CD8-positive, alpha-beta memory T cell (primary cell): ENCODE measurements at regions not wholly inside any gene's neighbourhood (a gene's known extent, or its start where the extent isn't known, plus 50 kb on each side); places are given as distances from the start of the nearest gene placed in this dataset.
"Not testable (repeated sequence)": the region's sequence is repeated elsewhere in the genome, so short reads cannot be mapped to it uniquely, and the experiment has no call there.

Experiments
- CTCF ChIA-PET: fragments of 350-600 bp; sonication (Branson Sonifier 250); formaldehyde crosslinking; loops from one replicate; lab custom pipeline; 2021; ENCODE audit warnings: antibody characterized with exemption; lab: Charles Lee
- POLR2A ChIA-PET: fragments of 350-600 bp; sonication (Branson Sonifier 250); formaldehyde crosslinking; loops from one replicate; lab custom pipeline; 2021; ENCODE audit warnings: antibody characterized with exemption; lab: Charles Lee
- DNase-seq, 5 donors: peaks; one replicate each; pipeline versions ENCODE4 v3.0.0 to v3.0.0-alpha.2; 2020 to 2022; ENCODE audit warnings: mixed read lengths in 1 of 5
- H3K27ac ChIP-seq: one replicate; pipeline ENCODE4 v1.7.0; 2013; ENCODE audit warnings: low read depth, mild to moderate bottlenecking, low read length, moderate library complexity
- H3K27me3 ChIP-seq: 2 replicates; pipeline ENCODE4 v1.7.0; 2013; ENCODE audit warnings: low read length, mild to moderate bottlenecking; ENCODE audit not compliant: insufficient read depth, poor library complexity, severe bottlenecking
- H3K36me3 ChIP-seq: 2 replicates; pipeline ENCODE4 v1.7.0; 2013; ENCODE audit warnings: mild to moderate bottlenecking, low read length, moderate library complexity; ENCODE audit not compliant: insufficient read depth
- H3K4me1 ChIP-seq: 2 replicates; pipeline ENCODE4 v1.7.0; 2013; ENCODE audit warnings: mild to moderate bottlenecking, low read length, moderate library complexity; ENCODE audit not compliant: insufficient read depth
- H3K4me3 ChIP-seq: 2 replicates; pipeline ENCODE4 v1.7.0; 2013; ENCODE audit warnings: mild to moderate bottlenecking, low read length
- H3K9me3 ChIP-seq: 2 replicates; pipeline ENCODE4 v1.7.0; 2013; ENCODE audit warnings: mild to moderate bottlenecking, low read length
- H3K27ac Mint-ChIP-seq, 8 donors: one replicate each; pipeline ENCODE4 v1.8.0; 2020 to 2021; ENCODE audit warnings: mixed read lengths in 8 of 8, mild to moderate bottlenecking in 6 of 8, inconsistent platforms in 3 of 8, moderate library complexity in 3 of 8
- H3K27me3 Mint-ChIP-seq, 2 donors: one replicate each; pipeline ENCODE4 v1.8.0; 2020 to 2021; ENCODE audit warnings: mixed read lengths in 2 of 2, mild to moderate bottlenecking in 1 of 2, moderate library complexity in 1 of 2
- H3K36me3 Mint-ChIP-seq, 3 donors: one replicate each; pipeline ENCODE4 v1.8.0; 2020 to 2021; ENCODE audit warnings: mixed read lengths in 3 of 3, inconsistent platforms in 1 of 3, mild to moderate bottlenecking in 1 of 3
- H3K4me1 Mint-ChIP-seq, 3 donors: one replicate each; pipeline ENCODE4 v1.8.0; 2020 to 2021; ENCODE audit warnings: mixed read lengths in 3 of 3, inconsistent platforms in 1 of 3, mild to moderate bottlenecking in 1 of 3
- H3K4me3 Mint-ChIP-seq, 7 donors: one replicate each; pipeline ENCODE4 v1.8.0; 2020 to 2021; ENCODE audit warnings: mixed read lengths in 7 of 7, mild to moderate bottlenecking in 6 of 7, moderate library complexity in 4 of 7, inconsistent platforms in 2 of 7
- H3K9me3 Mint-ChIP-seq, 5 donors: one replicate each; pipeline ENCODE4 v1.8.0; 2020 to 2022; ENCODE audit warnings: mixed read lengths in 5 of 5, mild to moderate bottlenecking in 3 of 5, moderate library complexity in 2 of 5, inconsistent platforms in 1 of 5

- Mint-ChIP-seq H3K4me1 (no peaks in the 10 kb centered on the region), H3K4me3 (no peak overlapping the region), H3K36me3 (no peaks in the 10 kb centered on the region), H3K27ac (no peak overlapping the region), H3K27me3 (no peaks in the 10 kb centered on the region), H3K9me3 (peaks cover 0 to 22% (median 0%) of the 10 kb centered on the region in 5 donors)
- POLR2A ChIA-PET: no interaction called here
- DNase-seq: no peak
- H3K4me1 ChIP-seq: no peaks in the 10 kb centered on the region
- H3K9me3 ChIP-seq: no peaks in the 10 kb centered on the region
- no peak overlapping the region for H3K4me3 ChIP-seq
- no peaks in the 10 kb centered on the region for H3K27me3 ChIP-seq
- H3K36me3 ChIP-seq: no peaks in the 10 kb centered on the region
- H3K27ac ChIP-seq: no peak overlapping the region
- CTCF ChIA-PET: no interaction called here
Observed at GRCh38 chr5:144659634-144660227, 489.1 kb downstream of the KCTD16 start.

GRCh38 chr5:144644317-144644716, 473.6 kb downstream of the KCTD16 start:
- H3K27me3 ChIP-seq: no peaks in the 10 kb centered on the region
- no peaks in the 10 kb centered on the region for H3K36me3 ChIP-seq
- H3K4me3 Mint-ChIP-seq: no peak overlapping the region
- no peak for DNase-seq
- H3K4me3 ChIP-seq: no peak overlapping the region
- POLR2A ChIA-PET: no interaction called here
- H3K27ac Mint-ChIP-seq: no peak overlapping the region
- CTCF ChIA-PET: no interaction called here
- H3K36me3 Mint-ChIP-seq: no peaks in the 10 kb centered on the region
- H3K4me1 ChIP-seq: no peaks in the 10 kb centered on the region
- H3K4me1 Mint-ChIP-seq: no peaks in the 10 kb centered on the region
- no peaks in the 10 kb centered on the region for H3K27me3 Mint-ChIP-seq
- no peak overlapping the region for H3K27ac ChIP-seq
- H3K9me3 Mint-ChIP-seq: peaks cover 0 to 9% (median 8%) of the 10 kb centered on the region in 5 donors
- no peaks in the 10 kb centered on the region for H3K9me3 ChIP-seq

GRCh38 chr5:144638787-144639186, 468.1 kb downstream of the KCTD16 start:
- no peaks in the 10 kb centered on the region for H3K4me1 ChIP-seq
- Mint-ChIP-seq H3K27ac (no peak overlapping the region), H3K36me3 (no peaks in the 10 kb centered on the region), H3K4me3 (no peak overlapping the region), H3K4me1 (no peaks in the 10 kb centered on the region), H3K9me3 (peaks cover 4 to 20% (median 11%) of the 10 kb centered on the region in 5 donors), H3K27me3 (no peaks in the 10 kb centered on the region)
- H3K27me3 ChIP-seq: no peaks in the 10 kb centered on the region
- DNase-seq: no peak
- no peaks in the 10 kb centered on the region for H3K36me3 ChIP-seq
- POLR2A ChIA-PET: no interaction called here
- CTCF ChIA-PET: no interaction called here
- no peaks in the 10 kb centered on the region for H3K9me3 ChIP-seq
- H3K4me3 ChIP-seq: no peak overlapping the region
- no peak overlapping the region for H3K27ac ChIP-seq

GRCh38 chr5:144634138-144634537, 463.5 kb downstream of the KCTD16 start:
- peaks cover 6 to 33% (median 17%) of the 10 kb centered on the region in 5 donors for H3K9me3 Mint-ChIP-seq
- Histone ChIP-seq H3K9me3 (no peaks in the 10 kb centered on the region), H3K4me3 (no peak overlapping the region), H3K4me1 (no peaks in the 10 kb centered on the region), H3K27ac (no peak overlapping the region), H3K36me3 (no peaks in the 10 kb centered on the region), H3K27me3 (no peaks in the 10 kb centered on the region)
- H3K27ac Mint-ChIP-seq: no peak overlapping the region
- POLR2A ChIA-PET: no interaction called here
- peaks cover 0 to 2% (median 0%) of the 10 kb centered on the region in 3 donors for H3K36me3 Mint-ChIP-seq
- H3K4me1 Mint-ChIP-seq: no peaks in the 10 kb centered on the region
- CTCF ChIA-PET: no interaction called here
- no peaks in the 10 kb centered on the region for H3K27me3 Mint-ChIP-seq
- H3K4me3 Mint-ChIP-seq: no peak overlapping the region
- DNase-seq: no peak

- Mint-ChIP-seq H3K27me3 (no peaks in the 10 kb centered on the region), H3K4me3 (no peak overlapping the region), H3K4me1 (no peaks in the 10 kb centered on the region), H3K27ac (no peak overlapping the region), H3K36me3 (no peaks in the 10 kb centered on the region), H3K9me3 (peaks cover 4 to 7% (median 6%) of the 10 kb centered on the region in 5 donors)
- Histone ChIP-seq H3K36me3 (no peaks in the 10 kb centered on the region), H3K27me3 (no peaks in the 10 kb centered on the region), H3K27ac (no peak overlapping the region), H3K9me3 (no peaks in the 10 kb centered on the region), H3K4me1 (no peaks in the 10 kb centered on the region), H3K4me3 (no peak overlapping the region)
- ChIA-PET POLR2A (no interaction called here), CTCF (no interaction called here)
- DNase-seq: no peak
Observed at GRCh38 chr5:144598451-144599068, 427.9 kb downstream of the KCTD16 start.

- Histone ChIP-seq H3K9me3 (no peaks in the 10 kb centered on the region), H3K4me1 (no peaks in the 10 kb centered on the region), H3K36me3 (no peaks in the 10 kb centered on the region), H3K27ac (no peak overlapping the region), H3K4me3 (no peak overlapping the region), H3K27me3 (no peaks in the 10 kb centered on the region)
- H3K9me3 Mint-ChIP-seq: peaks cover 4 to 11% (median 7%) of the 10 kb centered on the region in 5 donors
- DNase-seq: no peak
- no peak overlapping the region for H3K4me3 Mint-ChIP-seq
- H3K36me3 Mint-ChIP-seq: no peaks in the 10 kb centered on the region
- no peaks in the 10 kb centered on the region for H3K4me1 Mint-ChIP-seq
- H3K27me3 Mint-ChIP-seq: no peaks in the 10 kb centered on the region
- ChIA-PET CTCF (no interaction called here), POLR2A (no interaction called here)
- H3K27ac Mint-ChIP-seq: no peak overlapping the region
Observed at GRCh38 chr5:144596517-144596916, 425.8 kb downstream of the KCTD16 start.

- H3K36me3 Mint-ChIP-seq: peaks cover 0 to 1% (median 0%) of the 10 kb centered on the region in 3 donors
Observed at GRCh38 chr5:144594919-144595318, 424.2 kb downstream of the KCTD16 start.

GRCh38 chr5:144594234-144594633, 423.6 kb downstream of the KCTD16 start:
- H3K36me3 ChIP-seq, POLR2A ChIA-PET, H3K27me3 Mint-ChIP-seq, H3K27ac ChIP-seq, H3K9me3 ChIP-seq, CTCF ChIA-PET, DNase-seq, H3K27me3 ChIP-seq, H3K27ac Mint-ChIP-seq, H3K4me3 Mint-ChIP-seq, H3K36me3 Mint-ChIP-seq, H3K4me1 Mint-ChIP-seq, H3K4me3 ChIP-seq, H3K4me1 ChIP-seq: not testable (repeated sequence)
- H3K9me3 Mint-ChIP-seq: peaks cover 0 to 12% (median 7%) of the 10 kb centered on the region in 5 donors

More at GRCh38 chr5:144594919-144595318, 424.2 kb downstream of the KCTD16 start:
- Mint-ChIP-seq H3K4me1 (no peaks in the 10 kb centered on the region), H3K4me3 (no peak overlapping the region), H3K27ac (no peak overlapping the region), H3K27me3 (no peaks in the 10 kb centered on the region), H3K9me3 (peaks cover 4 to 13% (median 8%) of the 10 kb centered on the region in 5 donors)
- Histone ChIP-seq H3K4me3 (no peak overlapping the region), H3K27ac (no peak overlapping the region), H3K4me1 (no peaks in the 10 kb centered on the region), H3K27me3 (no peaks in the 10 kb centered on the region), H3K36me3 (no peaks in the 10 kb centered on the region), H3K9me3 (no peaks in the 10 kb centered on the region)
- no peak for DNase-seq
- POLR2A ChIA-PET: no interaction called here
- CTCF ChIA-PET: no interaction called here
